ENCODE measurements at regions not wholly inside any gene's neighbourhood (a gene's known extent, or its start where the extent isn't known, plus 50 kb on each side); places are given as distances from the start of the nearest gene placed in this dataset.

GRCh38 chr2:192570788-192571187 lies 376.1 kb upstream of the TMEFF2 start:
- no TSS peak for BruUV-seq (replicated peaks)
- H3K9me3 ChIP-seq (ENCODE audit: low read length), result no peaks in the 10 kb centered on the region
- no peaks in the 10 kb centered on the region for H4K20me1 ChIP-seq (ENCODE audit: insufficient read depth, low read length)
- H3K27ac ChIP-seq (ENCODE audit: low read depth, low read length, poor library complexity, severe bottlenecking), result no peak overlapping the region
- intact Hi-C loops (cut with micrococcal nuclease; ENCODE audit: unreplicated experiment), result no loop called here
- H2AFZ ChIP-seq (ENCODE audit: low read length), result no peak overlapping the region
- no peaks in the 10 kb centered on the region for H3K4me1 ChIP-seq (ENCODE audit: insufficient read depth, low read length, poor library complexity, severe bottlenecking)
- no peak overlapping the region for H3K4me2 ChIP-seq (ENCODE audit: low read length)
- no peak overlapping the region for H3K4me3 ChIP-seq (ENCODE audit: low read depth, low read length, poor library complexity, severe bottlenecking)
- H3K36me3 ChIP-seq (ENCODE audit: insufficient read depth, low read length), result no peaks in the 10 kb centered on the region
- H3K79me2 ChIP-seq (ENCODE audit: insufficient read depth, low read depth, low read length), result no peaks in the 10 kb centered on the region
- no peaks in the 10 kb centered on the region for H3K9me2 ChIP-seq (ENCODE audit: insufficient read depth, low read length)
- CTCF ChIA-PET (ENCODE audit: unreplicated experiment), result no interaction called here
- no peak for DNase-seq (ENCODE audit: low spot score)
- POLR2A ChIA-PET, result no interaction called here
- no peak for TF ChIP-seq EZH2phosphoT487 (IDR thresholded peaks at IDR 0.05; ENCODE audit: borderline replicate concordance, low read depth, low read length)
- TF ChIP-seq CTCF (conservative IDR thresholded peaks at IDR 0.05; ENCODE audit: low read length), result no peak

GRCh38 chr2:192566863-192567262 lies 372.1 kb upstream of the TMEFF2 start:
- no peak overlapping the region for H2AFZ ChIP-seq (ENCODE audit: low read length)
- no TSS peak for BruUV-seq (replicated peaks)

GRCh38 chr2:192560326-192560725 lies 365.6 kb upstream of the TMEFF2 start:
- Histone ChIP-seq H3K4me3 (ENCODE audit: low read depth, low read length, poor library complexity, severe bottlenecking) (no peak overlapping the region), H2AFZ (ENCODE audit: low read length) (no peak overlapping the region), H3K9me3 (ENCODE audit: low read length) (no peaks in the 10 kb centered on the region), H3K4me1 (ENCODE audit: insufficient read depth, low read length, poor library complexity, severe bottlenecking) (no peaks in the 10 kb centered on the region), H3K9me2 (ENCODE audit: insufficient read depth, low read length) (no peaks in the 10 kb centered on the region), H3K79me2 (ENCODE audit: insufficient read depth, low read depth, low read length) (no peaks in the 10 kb centered on the region), H4K20me1 (ENCODE audit: insufficient read depth, low read length) (no peaks in the 10 kb centered on the region), H3K4me2 (ENCODE audit: low read length) (no peak overlapping the region), H3K36me3 (ENCODE audit: insufficient read depth, low read length) (no peaks in the 10 kb centered on the region), H3K27ac (ENCODE audit: low read depth, low read length, poor library complexity, severe bottlenecking) (no peak overlapping the region)
- CTCF ChIA-PET (ENCODE audit: unreplicated experiment), result no interaction called here
- no peak for TF ChIP-seq EZH2phosphoT487 (IDR thresholded peaks at IDR 0.05; ENCODE audit: borderline replicate concordance, low read depth, low read length)
- no peak for TF ChIP-seq CTCF (conservative IDR thresholded peaks at IDR 0.05; ENCODE audit: low read length)
- no TSS peak for BruUV-seq (replicated peaks)
- POLR2A ChIA-PET, result no interaction called here
- intact Hi-C loops (cut with micrococcal nuclease; ENCODE audit: unreplicated experiment), result no loop called here
- DNase-seq (ENCODE audit: low spot score), result no peak

More at GRCh38 chr2:192566863-192567262, 372.1 kb upstream of the TMEFF2 start:
- H3K4me2 ChIP-seq (ENCODE audit: low read length), result no peak overlapping the region
- DNase-seq (ENCODE audit: low spot score), result no peak
- no peaks in the 10 kb centered on the region for H4K20me1 ChIP-seq (ENCODE audit: insufficient read depth, low read length)
- H3K9me3 ChIP-seq (ENCODE audit: low read length), result no peaks in the 10 kb centered on the region
- no peak overlapping the region for H3K4me3 ChIP-seq (ENCODE audit: low read depth, low read length, poor library complexity, severe bottlenecking)
- POLR2A ChIA-PET, result interaction anchor here (0.6 kb wide), 1 partner anchor 53 kb away, joined by 3 read pairs; no protein-coding TSS in a partner anchor
- no peaks in the 10 kb centered on the region for H3K36me3 ChIP-seq (ENCODE audit: insufficient read depth, low read length)
- TF ChIP-seq CTCF (conservative IDR thresholded peaks at IDR 0.05; ENCODE audit: low read length) (no peak), EZH2phosphoT487 (IDR thresholded peaks at IDR 0.05; ENCODE audit: borderline replicate concordance, low read depth, low read length) (no peak)
- intact Hi-C loops (cut with micrococcal nuclease; ENCODE audit: unreplicated experiment), result no loop called here
- CTCF ChIA-PET (ENCODE audit: unreplicated experiment), result no interaction called here
- no peaks in the 10 kb centered on the region for H3K4me1 ChIP-seq (ENCODE audit: insufficient read depth, low read length, poor library complexity, severe bottlenecking)
- H3K27ac ChIP-seq (ENCODE audit: low read depth, low read length, poor library complexity, severe bottlenecking), result no peak overlapping the region
- no peaks in the 10 kb centered on the region for H3K9me2 ChIP-seq (ENCODE audit: insufficient read depth, low read length)
- H3K79me2 ChIP-seq (ENCODE audit: insufficient read depth, low read depth, low read length), result no peaks in the 10 kb centered on the region
